ENCODE measurements at regions not wholly inside any gene's neighbourhood (a gene's known extent, or its start where the extent isn't known, plus 50 kb on each side); places are given as distances from the start of the nearest gene placed in this dataset.

DNA sequence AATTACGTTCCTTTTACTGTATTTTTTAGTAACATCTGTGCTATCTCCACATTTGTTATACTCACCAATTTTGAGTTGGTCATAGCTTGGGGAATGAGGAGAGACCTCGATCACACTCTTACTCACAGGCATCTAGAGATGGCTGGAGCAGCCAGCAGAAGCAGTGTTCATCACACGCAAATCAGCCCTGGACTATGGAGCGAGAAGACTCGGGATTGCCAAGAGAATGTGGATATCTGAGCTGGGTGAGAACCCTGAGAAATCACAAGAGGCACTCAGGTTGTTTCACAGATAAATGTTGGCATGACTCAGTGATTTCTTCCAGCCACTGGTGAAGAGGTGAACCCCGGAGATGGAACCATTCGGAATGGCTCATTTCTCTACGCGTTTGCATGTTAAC is 820.1 kb upstream of the IGFBP3 start (continued):
- TF ChIP-seq CEBPB (IDR thresholded peaks at IDR 0.05; ENCODE audit: low read depth, low read length), result no peak
- no peak for TF ChIP-seq ASH2L (IDR thresholded peaks at IDR 0.05; ENCODE audit: low read length)

Measured in H1 (cell line).